ENCODE measurements at regions not wholly inside any gene's neighbourhood (a gene's known extent, or its start where the extent isn't known, plus 50 kb on each side); places are given as distances from the start of the nearest gene placed in this dataset.

DNA sequence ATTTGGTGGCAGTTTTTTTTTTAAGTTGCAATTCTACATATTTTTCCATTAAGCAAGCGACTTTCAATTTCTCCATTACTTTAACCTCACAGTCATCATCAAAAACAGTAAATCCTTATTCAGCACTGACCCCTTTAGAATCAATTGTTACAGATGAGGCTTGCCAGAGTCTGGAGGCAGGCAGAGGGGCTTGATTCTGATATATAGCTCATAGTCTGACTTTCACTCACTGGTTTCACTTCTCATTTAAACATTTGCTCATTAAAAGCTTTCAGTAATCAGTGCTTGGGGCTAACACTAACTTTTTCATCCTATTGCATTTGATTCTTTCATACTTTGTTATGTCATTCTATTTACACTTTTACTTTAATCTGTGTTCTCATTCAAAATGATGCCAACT is 88.4 kb downstream of the PYDC2 start:
- no peaks in the 10 kb centered on the region for H3K4me1 ChIP-seq (ENCODE audit: control insufficient read depth, insufficient read depth, low read length)
- no peaks in the 10 kb centered on the region for H3K36me3 ChIP-seq (ENCODE audit: control insufficient read depth, insufficient read depth, low read length)
- peaks cover 6% of the 10 kb centered on the region; the same call in 1 of the 2 replicates for H3K9me3 ChIP-seq (ENCODE audit: control insufficient read depth, insufficient read depth, low read depth, low read length)
- TF ChIP-seq REST (IDR thresholded peaks at IDR 0.05; ENCODE audit: insufficient read depth in 1 of 2, low read depth in 2 of 2, low read length in 1 of 2): no peak
- no peak for TF ChIP-seq SIN3A (IDR thresholded peaks at IDR 0.05; ENCODE audit: borderline replicate concordance, insufficient read depth, low read depth, low read length)
- no peak for TF ChIP-seq TCF7L2 (IDR thresholded peaks at IDR 0.05; ENCODE audit: low read depth, low read length)
- TF ChIP-seq CTCF (IDR thresholded peaks at IDR 0.05): no peak
- TF ChIP-seq POLR2AphosphoS5 (IDR thresholded peaks at IDR 0.05; ENCODE audit: low read depth, low read length): no peak
- in situ Hi-C loops (cut with HindIII; ENCODE audit: low pct_unique_long_range_greater_than_20kb, low sequenced_read_pairs): no loop called here
- ChIA-PET CTCF (no interaction called here), POLR2A (no interaction called here)
- intact Hi-C loops (cut with micrococcal nuclease; ENCODE audit: unreplicated experiment): no loop called here
- no peak overlapping the region for H3K27ac ChIP-seq (ENCODE audit: low read length)
- H3K4me3 ChIP-seq (ENCODE audit: low read depth in 2 of 2, low read length in 2 of 2): no peak overlapping the region
- no TSS peak for BruUV-seq (replicated peaks)
- H3K27me3 ChIP-seq (ENCODE audit: control insufficient read depth, insufficient read depth, low read length): no peaks in the 10 kb centered on the region
- DNase-seq (ENCODE audit: low read depth, low spot score) (no peak), ATAC-seq (no peak)

- in situ Hi-C loops (cut with HindIII; ENCODE audit: low pct_unique_long_range_greater_than_20kb, low sequenced_read_pairs) (no loop called here), intact Hi-C loops (cut with micrococcal nuclease; ENCODE audit: unreplicated experiment) (no loop called here)
- no peaks in the 10 kb centered on the region for H3K36me3 ChIP-seq (ENCODE audit: control insufficient read depth, insufficient read depth, low read length)
- ChIA-PET POLR2A (no interaction called here), CTCF (no interaction called here)
- no peak overlapping the region for H3K27ac ChIP-seq (ENCODE audit: low read length)
- DNase-seq (ENCODE audit: low read depth, low spot score) (no peak), ATAC-seq (no peak)
- no TSS peak for BruUV-seq (replicated peaks)
- TF ChIP-seq TCF7L2 (IDR thresholded peaks at IDR 0.05; ENCODE audit: low read depth, low read length) (no peak), REST (IDR thresholded peaks at IDR 0.05; ENCODE audit: insufficient read depth in 1 of 2, low read depth in 2 of 2, low read length in 1 of 2) (no peak), SIN3A (IDR thresholded peaks at IDR 0.05; ENCODE audit: borderline replicate concordance, insufficient read depth, low read depth, low read length) (no peak), POLR2AphosphoS5 (IDR thresholded peaks at IDR 0.05; ENCODE audit: low read depth, low read length) (no peak), CTCF (IDR thresholded peaks at IDR 0.05) (no peak)
- no peak overlapping the region for H3K4me3 ChIP-seq (ENCODE audit: low read depth in 2 of 2, low read length in 2 of 2)
- H3K27me3 ChIP-seq (ENCODE audit: control insufficient read depth, insufficient read depth, low read length): no peaks in the 10 kb centered on the region
- no peaks in the 10 kb centered on the region for H3K4me1 ChIP-seq (ENCODE audit: control insufficient read depth, insufficient read depth, low read length)
- H3K9me3 ChIP-seq (ENCODE audit: control insufficient read depth, insufficient read depth, low read depth, low read length): no peaks in the 10 kb centered on the region
Observed at GRCh38 chr3:191555037-191555436, 94.1 kb downstream of the PYDC2 start.

All from Panc1 (cell line).